Prostate gland (tissue), 2 donors: ENCODE measurements at regions not wholly inside any gene's neighbourhood (a gene's known extent, or its start where the extent isn't known, plus 50 kb on each side); places are given as distances from the start of the nearest gene placed in this dataset.

ENCODE experiments used
- DNase-seq: peaks from one replicate; pipeline ENCODE4 v3.0.0-alpha.2; 2019; ENCODE audit warnings: low spot score
- H3K27ac ChIP-seq, 2 donors: fragments of 200-600 bp; sonication (generic); 2 replicates each; pipeline ENCODE4 v1.5.1; 2017 to 2019
- H3K27me3 ChIP-seq: fragments of 200-600 bp; sonication (generic); replicated peaks from 2 replicates; pipeline ENCODE4 v1.5.1; 2019; ENCODE audit not compliant: insufficient read depth
- H3K36me3 ChIP-seq, 2 donors: fragments of 200-600 bp; sonication (generic); 1 replicate in 1 of 2; 2 replicates in 1 of 2; pipeline versions ENCODE4 v1.5.1 to v1.8.1; 2017 to 2019
- H3K4me1 ChIP-seq: fragments of 200-600 bp; sonication (generic); replicated peaks from 2 replicates; pipeline ENCODE4 v1.5.1; 2019
- H3K4me3 ChIP-seq, 2 donors: fragments of 200-600 bp; sonication (generic); 2 replicates each; pipeline ENCODE4 v1.5.1; 2017 to 2019
- H3K9me3 ChIP-seq: fragments of 200-600 bp; sonication (generic); 2 replicates; pipeline ENCODE4 v1.5.1; 2017
- CTCF ChIP-seq, 4 experiments: fragments of 200-600 bp in 2 of 4; fragments of 450-650 bp in 2 of 4; sonication (generic) in 2 of 4; IDR thresholded peaks; 1 replicate in 3 of 4; 2 replicates in 1 of 4; pipeline ENCODE4 v1.5.1; 2016 to 2019; ENCODE audit warnings: antibody characterized with exemption in 4 of 4, mild to moderate bottlenecking in 2 of 4, moderate library complexity in 2 of 4
- POLR2A ChIP-seq: fragments of 450-650 bp; IDR thresholded peaks from one replicate; pipeline ENCODE4 v1.6.1; 2016; ENCODE audit warnings: antibody characterized with exemption, mild to moderate bottlenecking
- POLR2AphosphoS5 ChIP-seq: sonication (generic); formaldehyde crosslinking; IDR thresholded peaks from one replicate; pipeline ENCODE4 v1.6.1; 2017; ENCODE audit warnings: antibody characterized with exemption
- WGBS: methylation state at CpG from one replicate; pipeline ENCODE4 v1.1.5; 2018; 5-methylcytosine and 5-hydroxymethylcytosine counted together
- intact Hi-C: fragments of 100-400 bp; cut with DNase I; formaldehyde crosslinking; loops from one replicate; pipeline ENCODE4 v1.14.2; 2022

- H3K4me1 ChIP-seq, result no peaks in the 10 kb centered on the region
- no peak overlapping the region for H3K4me3 ChIP-seq
- H3K27ac ChIP-seq, result no peak overlapping the region
- intact Hi-C loops, result no loop called here
- 39% methylated on average over 3 of the region's 3 CpGs for WGBS
- DNase-seq, result no peak
- H3K27me3 ChIP-seq, result no peaks in the 10 kb centered on the region
- TF ChIP-seq POLR2AphosphoS5, result no peak
- TF ChIP-seq CTCF (IDR thresholded peaks at IDR 0.05), result no peak
- TF ChIP-seq POLR2A, result no peak
- no peaks in the 10 kb centered on the region for H3K36me3 ChIP-seq
- no peaks in the 10 kb centered on the region for H3K9me3 ChIP-seq
Measured at GRCh38 chr10:88081457-88082054, 218.1 kb downstream of the PTEN start.

GRCh38 chr10:88082391-88082790 is 219.0 kb downstream of the PTEN start:
- H3K27me3 ChIP-seq, result no peaks in the 10 kb centered on the region
- H3K4me3 ChIP-seq, result no peak overlapping the region
- H3K9me3 ChIP-seq, result no peaks in the 10 kb centered on the region
- no peaks in the 10 kb centered on the region for H3K4me1 ChIP-seq
- DNase-seq, result no peak
- no peak overlapping the region for H3K27ac ChIP-seq
- no peaks in the 10 kb centered on the region for H3K36me3 ChIP-seq
- intact Hi-C loops, result no loop called here
- 95% methylated on average over 3 of the region's 3 CpGs for WGBS
- TF ChIP-seq POLR2A (no peak), POLR2AphosphoS5 (no peak), CTCF (IDR thresholded peaks at IDR 0.05) (no peak)

GRCh38 chr10:88082806-88083596 is 219.6 kb downstream of the PTEN start:
- no peak overlapping the region for H3K27ac ChIP-seq
- TF ChIP-seq POLR2A, result no peak
- no peak for TF ChIP-seq POLR2AphosphoS5
- TF ChIP-seq CTCF (IDR thresholded peaks at IDR 0.05), result no peak
- 59% methylated on average over 1 of the region's 1 CpG for WGBS

GRCh38 chr10:88083597-88083989 is 220.2 kb downstream of the PTEN start:
- H3K4me3 ChIP-seq, result no peak overlapping the region
- no peaks in the 10 kb centered on the region for H3K27me3 ChIP-seq
- DNase-seq, result no peak
- intact Hi-C loops, result no loop called here
- H3K4me1 ChIP-seq, result no peaks in the 10 kb centered on the region
- no peak overlapping the region for H3K27ac ChIP-seq
- no peaks in the 10 kb centered on the region for H3K9me3 ChIP-seq
- H3K36me3 ChIP-seq, result no peaks in the 10 kb centered on the region
- TF ChIP-seq CTCF (IDR thresholded peaks at IDR 0.05) (no peak), POLR2AphosphoS5 (no peak), POLR2A (no peak)
- 94% methylated on average over 7 of the region's 7 CpGs for WGBS

More at GRCh38 chr10:88082806-88083596, 219.6 kb downstream of the PTEN start:
- intact Hi-C loops, result no loop called here
- Histone ChIP-seq H3K9me3 (no peaks in the 10 kb centered on the region), H3K36me3 (no peaks in the 10 kb centered on the region), H3K27me3 (no peaks in the 10 kb centered on the region), H3K4me3 (no peak overlapping the region), H3K4me1 (no peaks in the 10 kb centered on the region)
- DNase-seq, result no peak
